DMS 273 (cell line): ENCODE measurements at regions not wholly inside any gene's neighbourhood (a gene's known extent, or its start where the extent isn't known, plus 50 kb on each side); places are given as distances from the start of the nearest gene placed in this dataset.

Source experiments
- DNase-seq: peaks from one replicate; lab custom pipeline; 2025; ENCODE audit not compliant: unreplicated experiment; lab: John Stamatoyannopoulos, UW

DNA sequence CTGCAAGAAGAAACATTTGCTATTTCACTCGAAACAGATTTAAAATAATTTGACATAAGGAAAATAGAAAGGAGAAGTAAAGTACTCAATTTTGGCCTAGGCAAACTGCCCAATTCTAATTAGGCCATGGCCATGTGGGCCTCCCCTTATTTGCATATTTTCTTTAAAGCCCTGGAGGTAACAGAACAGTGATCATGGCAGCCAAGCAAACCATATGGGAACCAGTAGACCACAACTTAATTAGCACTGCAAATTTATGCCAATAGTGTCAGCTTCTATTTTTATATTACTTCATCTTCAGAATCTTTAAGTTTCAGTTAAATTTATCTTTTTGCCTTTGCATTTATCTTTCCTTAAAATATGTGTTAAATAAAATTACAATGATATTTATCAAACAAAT is 63.3 kb upstream of the THSD7A start:
- DNase-seq = peak; percentile 89

GRCh38 chr7:11896663-11897062 is 64.7 kb upstream of the THSD7A start:
- peak; percentile 45 for DNase-seq

GRCh38 chr7:11899247-11899646 is 67.2 kb upstream of the THSD7A start:
- no peak for DNase-seq

- DNase-seq = no peak
These were observed 78.3 kb upstream of the THSD7A start for GRCh38 chr7:11910253-11910652.

- peak; percentile 18 for DNase-seq
These were observed 79.9 kb upstream of the THSD7A start for GRCh38 chr7:11911900-11912299.

DNA sequence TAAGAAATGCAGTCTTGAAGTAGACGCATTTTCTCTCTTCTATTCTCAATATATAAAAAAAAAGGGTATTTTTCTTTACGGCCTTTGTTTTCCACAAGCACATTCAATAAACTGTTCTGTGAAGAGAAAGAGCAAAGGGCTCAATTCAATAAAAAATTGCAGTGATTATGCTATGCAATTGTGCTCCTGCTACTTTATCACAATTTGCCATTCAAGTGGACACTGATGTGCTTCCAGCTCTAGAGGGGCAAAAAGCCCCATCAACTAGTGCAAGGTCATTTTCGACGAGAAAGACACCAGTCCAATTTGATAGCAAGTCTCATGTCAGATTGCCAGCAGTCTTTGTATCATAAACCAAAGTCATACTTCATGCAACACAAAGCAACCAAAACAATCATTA is 82.6 kb upstream of the THSD7A start:
- no peak for DNase-seq

DNA sequence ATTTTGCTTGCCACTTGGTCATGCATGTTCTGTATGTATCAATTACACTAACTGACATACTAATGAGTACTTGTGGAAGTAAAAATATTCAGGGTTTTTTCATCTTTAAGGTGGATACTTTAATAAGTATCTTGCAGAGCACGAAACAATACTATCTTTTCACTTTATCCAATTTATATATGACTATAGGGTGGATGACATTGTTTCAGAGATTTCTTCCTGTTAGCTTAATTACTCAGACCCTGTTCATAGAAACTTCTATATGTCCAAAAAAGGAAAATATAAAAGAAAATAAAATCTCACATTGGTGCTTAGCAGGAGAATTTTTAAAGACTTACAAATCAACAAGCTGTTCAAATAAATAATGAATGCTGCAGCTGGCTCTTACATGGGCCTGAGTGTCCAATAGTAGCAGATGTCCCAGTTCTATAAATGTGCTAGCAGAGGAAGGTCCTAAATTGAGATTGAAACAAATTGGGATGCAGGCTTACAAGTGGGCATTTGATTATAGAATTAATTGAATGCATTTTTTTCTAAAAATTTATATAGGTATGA is 91.5 kb upstream of the THSD7A start:
- peak; percentile 53 for DNase-seq

DNA sequence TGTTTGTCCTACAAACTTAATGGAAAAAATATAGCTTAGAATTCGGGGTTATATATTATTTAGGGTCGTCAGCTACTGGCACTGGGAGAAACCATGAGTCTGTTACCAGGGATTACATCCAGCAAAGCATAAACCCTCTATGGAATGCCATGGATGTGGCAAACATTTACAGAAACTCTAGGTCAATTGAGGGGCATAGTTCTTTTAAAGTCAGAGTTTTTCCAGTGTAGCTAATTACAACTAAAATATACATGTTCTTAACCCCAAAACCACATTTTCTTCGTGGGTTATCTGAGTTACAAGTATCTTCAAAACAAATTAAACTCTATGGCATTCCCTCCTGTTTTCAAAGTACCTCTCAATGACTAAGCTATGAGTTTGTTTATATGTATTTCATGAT is 99.3 kb upstream of the THSD7A start:
- no peak for DNase-seq

DNA sequence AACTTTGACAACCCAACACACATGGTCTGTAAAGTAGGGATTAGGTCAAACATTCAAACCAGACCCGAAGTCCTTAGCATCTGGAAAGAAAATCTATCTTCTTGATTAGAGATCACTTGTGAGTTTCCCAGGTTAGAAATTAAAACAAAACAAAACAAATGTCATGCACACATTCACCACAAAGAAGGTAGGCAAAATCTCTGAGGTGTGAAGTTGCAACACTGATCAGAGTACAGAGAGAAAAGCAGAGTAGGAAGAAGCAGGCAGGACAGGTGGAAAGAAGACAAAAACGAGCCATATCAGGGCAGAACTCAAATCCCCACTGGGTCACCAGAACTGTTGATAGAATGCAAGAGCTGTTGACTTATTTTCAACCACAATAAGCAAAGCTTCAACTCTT is 102.8 kb upstream of the THSD7A start:
- DNase-seq = no peak

GRCh38 chr7:11935905-11936304 is 103.9 kb upstream of the THSD7A start:
- DNase-seq = no peak

DNA sequence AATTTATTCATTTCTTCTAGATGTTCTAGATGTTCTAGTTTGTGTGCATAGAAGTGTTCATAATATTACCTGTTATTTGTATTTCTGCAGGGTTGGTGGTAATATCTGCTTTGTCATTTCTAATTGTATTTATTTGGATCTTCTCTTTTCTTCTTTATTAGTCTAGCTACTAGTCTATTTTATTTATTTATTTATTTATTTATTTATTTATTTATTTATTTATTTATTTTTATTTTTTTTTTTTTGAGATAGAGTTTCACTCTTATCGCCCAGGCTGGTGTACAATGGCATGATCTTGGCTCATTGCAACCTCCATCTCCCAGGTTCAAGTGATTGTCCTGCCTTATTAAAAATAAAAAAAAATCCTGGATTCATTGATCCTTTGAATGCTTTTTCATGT is 114.8 kb upstream of the THSD7A start:
- DNase-seq = no peak

- no peak for DNase-seq
These were observed 118.3 kb upstream of the THSD7A start for GRCh38 chr7:11950281-11950680.

DNA sequence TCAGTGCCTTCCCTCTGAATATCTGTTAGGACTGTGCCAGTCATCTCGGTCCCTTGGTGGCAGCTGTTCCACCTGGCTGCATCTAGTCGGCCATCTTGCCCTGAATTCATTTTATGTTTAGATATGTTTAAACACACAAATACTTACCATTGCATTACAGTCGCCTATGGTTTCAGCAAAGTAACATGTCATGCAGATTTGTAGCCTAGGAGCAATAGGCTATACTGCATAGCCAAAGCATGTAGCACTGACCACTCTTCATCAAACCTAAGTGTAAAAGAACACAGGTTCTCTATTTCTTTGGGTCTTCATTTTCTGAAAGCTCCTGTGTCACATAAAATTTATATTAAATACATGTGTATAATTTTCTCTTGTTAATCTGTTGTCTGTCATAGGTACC is 118.9 kb upstream of the THSD7A start:
- no peak for DNase-seq

DNA sequence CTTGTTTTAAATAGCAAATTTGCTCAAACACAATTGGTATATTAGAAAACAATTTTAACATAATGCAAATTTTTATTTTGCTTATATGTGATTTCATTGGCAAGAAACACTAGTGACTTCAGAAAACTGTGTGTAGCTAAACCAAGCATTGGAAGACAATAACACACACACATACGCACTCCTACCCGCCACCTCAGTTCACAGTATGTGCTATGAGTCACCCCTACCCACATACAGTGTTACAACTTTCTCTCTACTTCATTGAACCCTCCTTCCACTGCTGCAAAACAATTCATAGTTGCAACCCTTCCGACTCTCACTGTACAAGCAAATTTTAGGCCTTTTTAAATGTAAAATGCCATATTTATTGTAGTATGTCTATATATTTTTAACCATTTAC is 119.9 kb upstream of the THSD7A start:
- no peak for DNase-seq

- DNase-seq = no peak
These were observed 121.0 kb upstream of the THSD7A start for GRCh38 chr7:11952972-11953371.

- DNase-seq = no peak
These were observed 125.0 kb upstream of the THSD7A start for GRCh38 chr7:11956991-11957390.

DNA sequence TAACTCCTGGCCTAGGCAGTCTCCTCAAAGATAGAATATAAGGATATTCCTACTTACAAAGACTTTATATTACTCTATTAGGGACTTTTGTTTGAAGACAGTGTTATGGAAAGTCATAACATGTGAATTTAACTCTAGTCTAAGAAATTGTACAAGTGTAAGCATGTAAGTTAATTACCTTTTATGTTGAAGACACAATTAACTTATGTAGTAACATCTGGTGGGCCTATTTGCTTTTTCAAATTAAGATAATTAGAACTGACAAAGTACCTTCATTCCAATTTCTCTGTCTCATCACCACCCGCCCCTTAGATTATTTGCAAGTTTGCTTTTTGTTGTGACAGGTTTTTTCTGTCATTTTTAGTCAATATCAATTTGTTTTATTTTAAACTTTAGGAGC is 126.0 kb upstream of the THSD7A start:
- peak; percentile 42 for DNase-seq

GRCh38 chr7:11959121-11959520 is 127.1 kb upstream of the THSD7A start:
- no peak for DNase-seq

- no peak for DNase-seq
These were observed 128.6 kb upstream of the THSD7A start for GRCh38 chr7:11960621-11961020.

DNA sequence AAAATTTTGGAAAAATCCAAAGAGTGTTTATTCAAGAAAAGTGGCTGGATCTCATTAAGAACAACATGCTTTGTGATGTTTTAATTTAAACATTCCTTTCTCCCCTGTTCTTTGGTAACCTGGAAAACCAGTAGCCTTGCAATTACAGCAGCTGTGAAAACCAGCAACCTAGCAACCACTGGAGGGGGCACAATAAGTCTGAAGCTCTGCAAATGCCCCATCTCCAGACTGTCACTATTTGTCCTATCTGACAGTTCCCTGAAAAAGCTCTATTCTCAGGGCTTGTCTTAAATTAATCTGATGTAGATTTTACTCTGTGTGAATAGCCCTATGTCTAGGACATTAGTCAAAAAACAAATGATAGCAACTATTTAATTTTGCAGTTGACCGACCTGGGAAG is 137.6 kb upstream of the THSD7A start:
- DNase-seq = peak; percentile 14

GRCh38 chr7:11970132-11970531 is 138.1 kb upstream of the THSD7A start:
- no peak for DNase-seq

- DNase-seq = no peak
These were observed 153.4 kb upstream of the THSD7A start for GRCh38 chr7:11985376-11985775.

- no peak for DNase-seq
These were observed 154.0 kb upstream of the THSD7A start for GRCh38 chr7:11985971-11986370.

GRCh38 chr7:11988186-11988585 is 156.2 kb upstream of the THSD7A start:
- no peak for DNase-seq
